ENCODE measurements at regions not wholly inside any gene's neighbourhood (a gene's known extent, or its start where the extent isn't known, plus 50 kb on each side); places are given as distances from the start of the nearest gene placed in this dataset.

GRCh38 chr18:28382215-28382879 lies 205.4 kb upstream of the CDH2 start:
- no peak for DNase-seq
- H3K4me3 ChIP-seq: no peak overlapping the region
- no peak for TF ChIP-seq CTCF (IDR thresholded peaks at IDR 0.05)
- no peaks in the 10 kb centered on the region for H3K36me3 ChIP-seq (ENCODE audit: low read depth)
- no peak for ATAC-seq
- no peaks in the 10 kb centered on the region for H3K4me1 ChIP-seq (ENCODE audit: low read depth)
- H3K9me3 ChIP-seq: peaks cover 50% of the 10 kb centered on the region
- intact Hi-C loops (cut with DNase I, micrococcal nuclease): no loop called here

GRCh38 chr18:28372186-28372585 lies 195.3 kb upstream of the CDH2 start:
- peaks cover 18% of the 10 kb centered on the region for H3K9me3 ChIP-seq
- H3K4me1 ChIP-seq (ENCODE audit: low read depth): no peaks in the 10 kb centered on the region
- TF ChIP-seq CTCF (IDR thresholded peaks at IDR 0.05): no peak
- intact Hi-C loops (cut with DNase I, micrococcal nuclease): no loop called here
- H3K4me3 ChIP-seq: no peak overlapping the region
- DNase-seq (no peak), ATAC-seq (no peak)
- no peaks in the 10 kb centered on the region for H3K36me3 ChIP-seq (ENCODE audit: low read depth)

GRCh38 chr18:28366676-28367075 lies 189.7 kb upstream of the CDH2 start:
- DNase-seq (no peak), ATAC-seq (no peak)
- intact Hi-C loops (cut with DNase I, micrococcal nuclease): no loop called here
- H3K4me3 ChIP-seq: no peak overlapping the region
- peaks cover 25% of the 10 kb centered on the region for H3K9me3 ChIP-seq
- H3K4me1 ChIP-seq (ENCODE audit: low read depth): no peaks in the 10 kb centered on the region
- H3K36me3 ChIP-seq (ENCODE audit: low read depth): no peaks in the 10 kb centered on the region
- TF ChIP-seq CTCF (IDR thresholded peaks at IDR 0.05): no peak

GRCh38 chr18:28365411-28365831 lies 188.5 kb upstream of the CDH2 start:
- Histone ChIP-seq H3K36me3 (ENCODE audit: low read depth) (no peaks in the 10 kb centered on the region), H3K4me3 (no peak overlapping the region), H3K4me1 (ENCODE audit: low read depth) (no peaks in the 10 kb centered on the region), H3K9me3 (peaks cover 24% of the 10 kb centered on the region)
- ATAC-seq (no peak), DNase-seq (no peak)
- TF ChIP-seq CTCF (IDR thresholded peaks at IDR 0.05): no peak
- intact Hi-C loops (cut with DNase I, micrococcal nuclease): no loop called here

- intact Hi-C loops (cut with DNase I, micrococcal nuclease): no loop called here
- DNase-seq: no peak
- peaks cover 16% of the 10 kb centered on the region for H3K9me3 ChIP-seq
- H3K4me1 ChIP-seq (ENCODE audit: low read depth): no peaks in the 10 kb centered on the region
- no peak for ATAC-seq
- no peak for TF ChIP-seq CTCF (IDR thresholded peaks at IDR 0.05)
- H3K4me3 ChIP-seq: no peak overlapping the region
- H3K36me3 ChIP-seq (ENCODE audit: low read depth): no peaks in the 10 kb centered on the region
These were observed 186.2 kb upstream of the CDH2 start for GRCh38 chr18:28363124-28363523.

- Histone ChIP-seq H3K4me1 (ENCODE audit: low read depth) (no peaks in the 10 kb centered on the region), H3K9me3 (peaks cover 16% of the 10 kb centered on the region), H3K36me3 (ENCODE audit: low read depth) (no peaks in the 10 kb centered on the region), H3K4me3 (no peak overlapping the region)
- no peak for TF ChIP-seq CTCF (IDR thresholded peaks at IDR 0.05)
- DNase-seq: no peak
- ATAC-seq: no peak
- intact Hi-C loops (cut with DNase I, micrococcal nuclease): no loop called here
These were observed 182.2 kb upstream of the CDH2 start for GRCh38 chr18:28359176-28359575.

Measured in mucosa of descending colon (tissue), 3 donors.